ENCODE measurements at regions not wholly inside any gene's neighbourhood (a gene's known extent, or its start where the extent isn't known, plus 50 kb on each side); places are given as distances from the start of the nearest gene placed in this dataset.

DNA sequence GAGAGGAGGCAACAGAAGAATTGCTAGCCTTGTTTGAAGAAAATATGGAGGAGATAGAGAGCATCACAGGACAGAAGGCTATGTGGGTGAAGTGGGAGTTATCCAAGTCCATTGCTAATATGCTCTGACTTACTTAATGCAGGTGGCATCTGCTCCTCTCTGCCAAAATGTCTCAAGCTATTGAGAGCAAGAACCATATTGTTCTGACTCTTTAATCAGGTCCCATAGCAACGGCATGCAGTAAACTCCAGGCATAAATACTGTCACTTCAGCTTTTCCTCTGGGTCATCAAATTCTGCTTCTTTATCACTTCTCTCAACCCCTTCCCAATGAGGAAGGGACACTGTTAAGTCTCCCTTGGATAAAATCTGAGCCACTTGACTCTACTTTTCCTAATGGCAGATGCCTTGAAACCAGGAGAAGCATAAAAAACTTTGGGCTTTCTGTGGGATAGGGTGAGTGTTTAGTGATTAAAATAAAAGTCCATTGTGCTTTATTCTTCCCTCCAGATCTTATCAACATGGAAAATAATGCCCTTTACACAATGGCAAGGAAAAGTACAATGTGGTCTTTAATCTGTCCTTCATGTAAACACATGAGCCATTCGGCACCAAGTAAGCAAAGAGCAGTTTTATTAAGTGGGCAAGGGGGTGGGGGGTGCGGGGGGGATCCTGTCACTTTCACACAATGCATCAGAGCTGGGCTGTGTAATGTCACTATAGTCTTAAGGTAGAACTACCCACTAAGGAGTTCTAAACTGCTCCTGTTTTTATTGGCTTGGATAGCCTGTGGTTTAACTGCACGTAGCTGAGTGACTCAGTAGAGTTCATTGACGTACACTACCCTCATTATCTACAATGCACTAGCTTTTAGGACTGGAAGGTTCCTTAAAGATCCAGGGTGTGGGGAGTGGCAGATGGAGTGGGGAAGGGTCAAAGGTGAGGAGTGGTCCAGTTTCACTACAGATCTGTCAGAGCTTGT, 71.0 kb upstream of the TARS1 start:
- TF ChIP-seq MYC (IDR thresholded peaks at IDR 0.05; ENCODE audit: borderline replicate concordance, low read length) (no peak), MAFK (IDR thresholded peaks at IDR 0.05; ENCODE audit: partially characterized antibody) (peak; percentile 6), POLR2A (IDR thresholded peaks at IDR 0.05; ENCODE audit: low read length) (no peak), NR3C1 (IDR thresholded peaks at IDR 0.05) (no peak), SREBF2 (IDR thresholded peaks at IDR 0.05) (no peak), KDM5A (IDR thresholded peaks at IDR 0.05) (no peak)
- TF ChIP-seq, protein P1, sequence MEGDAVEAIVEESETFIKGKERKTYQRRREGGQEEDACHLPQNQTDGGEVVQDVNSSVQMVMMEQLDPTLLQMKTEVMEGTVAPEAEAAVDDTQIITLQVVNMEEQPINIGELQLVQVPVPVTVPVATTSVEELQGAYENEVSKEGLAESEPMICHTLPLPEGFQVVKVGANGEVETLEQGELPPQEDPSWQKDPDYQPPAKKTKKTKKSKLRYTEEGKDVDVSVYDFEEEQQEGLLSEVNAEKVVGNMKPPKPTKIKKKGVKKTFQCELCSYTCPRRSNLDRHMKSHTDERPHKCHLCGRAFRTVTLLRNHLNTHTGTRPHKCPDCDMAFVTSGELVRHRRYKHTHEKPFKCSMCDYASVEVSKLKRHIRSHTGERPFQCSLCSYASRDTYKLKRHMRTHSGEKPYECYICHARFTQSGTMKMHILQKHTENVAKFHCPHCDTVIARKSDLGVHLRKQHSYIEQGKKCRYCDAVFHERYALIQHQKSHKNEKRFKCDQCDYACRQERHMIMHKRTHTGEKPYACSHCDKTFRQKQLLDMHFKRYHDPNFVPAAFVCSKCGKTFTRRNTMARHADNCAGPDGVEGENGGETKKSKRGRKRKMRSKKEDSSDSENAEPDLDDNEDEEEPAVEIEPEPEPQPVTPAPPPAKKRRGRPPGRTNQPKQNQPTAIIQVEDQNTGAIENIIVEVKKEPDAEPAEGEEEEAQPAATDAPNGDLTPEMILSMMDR (IDR thresholded peaks at IDR 0.05) = no peak
- TF ChIP-seq, protein P2, sequence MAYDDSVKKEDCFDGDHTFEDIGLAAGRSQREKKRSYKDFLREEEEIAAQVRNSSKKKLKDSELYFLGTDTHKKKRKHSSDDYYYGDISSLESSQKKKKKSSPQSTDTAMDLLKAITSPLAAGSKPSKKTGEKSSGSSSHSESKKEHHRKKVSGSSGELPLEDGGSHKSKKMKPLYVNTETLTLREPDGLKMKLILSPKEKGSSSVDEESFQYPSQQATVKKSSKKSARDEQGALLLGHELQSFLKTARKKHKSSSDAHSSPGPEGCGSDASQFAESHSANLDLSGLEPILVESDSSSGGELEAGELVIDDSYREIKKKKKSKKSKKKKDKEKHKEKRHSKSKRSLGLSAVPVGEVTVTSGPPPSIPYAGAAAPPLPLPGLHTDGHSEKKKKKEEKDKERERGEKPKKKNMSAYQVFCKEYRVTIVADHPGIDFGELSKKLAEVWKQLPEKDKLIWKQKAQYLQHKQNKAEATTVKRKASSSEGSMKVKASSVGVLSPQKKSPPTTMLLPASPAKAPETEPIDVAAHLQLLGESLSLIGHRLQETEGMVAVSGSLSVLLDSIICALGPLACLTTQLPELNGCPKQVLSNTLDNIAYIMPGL (CRISPR knock-in tag; IDR thresholded peaks at IDR 0.05; ENCODE audit: borderline replicate concordance) = no peak

Measured in A549 (cell line).